HepG2 (cell line): ENCODE measurements at regions not wholly inside any gene's neighbourhood (a gene's known extent, or its start where the extent isn't known, plus 50 kb on each side); places are given as distances from the start of the nearest gene placed in this dataset.

Experiments used
- ATAC-seq: fragments of 200-7000 bp; cut with Tn5 transposase; 3 replicates; pipeline ENCODE4 v1.9.1; 2020; ENCODE audit warnings: mild to moderate bottlenecking, moderate library complexity
- BruUV-seq: library from RNA; stranded (reverse); fragments of 400-500 nt; replicated peaks from 2 replicates; lab custom pipeline; 2021; lab: Mats Ljungman, UMichigan
- CTCF ChIA-PET: fragments of 300-600 bp; formaldehyde crosslinking; extraction: SDS; loops from one replicate; lab custom pipeline; 2021; ENCODE audit warnings: low total read pairs, inconsistent platforms, low intra/inter-chr PET ratio; lab: Yijun Ruan, JAX
- POLR2A ChIA-PET: fragments of 350-600 bp; sonication (Branson Sonifier 250); formaldehyde crosslinking; loops from one replicate; lab custom pipeline; 2020; ENCODE audit warnings: antibody characterized with exemption, inconsistent platforms; lab: Yijun Ruan, JAX
- DNase-seq: peaks from one replicate; pipeline ENCODE4 v3.0.0-alpha.2; 2015; ENCODE audit warnings: low spot score
- FAIRE-seq: peaks from 3 replicates; lab custom pipeline; 2011; peaks lifted over from hg19 to GRCh38; lab: Jason Lieb, UNC
- H2AFZ ChIP-seq: one replicate; pipeline ENCODE4 v1.6.1; 2011; ENCODE audit warnings: low read length, inconsistent platforms
- H3K27ac ChIP-seq: fragments of 300-600 bp; 3 replicates; pipeline ENCODE4 v1.8.0; 2011; ENCODE audit warnings: mixed run types, mild to moderate bottlenecking, mixed read lengths, low read length, inconsistent platforms; ENCODE audit not compliant: insufficient read depth; ENCODE audit errors: extremely low read length
- H3K27me3 ChIP-seq, 2 experiments: fragments of 200-600 bp in 1 of 2; 2 replicates in 1 of 2; 3 replicates in 1 of 2; pipeline versions ENCODE4 v1.6.0 to v1.8.0; 2011; ENCODE audit warnings: low read length in 2 of 2, mild to moderate bottlenecking in 2 of 2, moderate library complexity in 2 of 2, inconsistent platforms in 1 of 2; ENCODE audit not compliant: insufficient read depth in 2 of 2, control insufficient read depth in 1 of 2
- H3K36me3 ChIP-seq, 2 experiments: fragments of 200-600 bp in 1 of 2; replicated peaks in 1 of 2; 2 replicates in 1 of 2; 3 replicates in 1 of 2; pipeline versions ENCODE4 v1.5.1 to v1.8.0; 2011; ENCODE audit warnings: low read length in 2 of 2, inconsistent platforms in 1 of 2; ENCODE audit not compliant: insufficient read depth in 2 of 2, control insufficient read depth in 1 of 2
- H3K4me1 ChIP-seq: 2 replicates; pipeline ENCODE4 v1.5.1; 2012; ENCODE audit warnings: low read length, inconsistent platforms; ENCODE audit not compliant: insufficient read depth
- H3K4me2 ChIP-seq: 2 replicates; pipeline ENCODE4 v1.6.0; 2011; ENCODE audit warnings: low read depth, low read length, inconsistent platforms
- H3K4me3 ChIP-seq, 3 experiments: fragments of 200-600 bp in 1 of 3; sonication (generic), shearing (Covaris generic) in 1 of 3; replicated peaks in 1 of 3; 2 replicates each; pipeline ENCODE4 v1.5.1; 2011 to 2016; ENCODE audit warnings: low read length in 3 of 3, inconsistent platforms in 2 of 3, low read depth in 2 of 3, mild to moderate bottlenecking in 2 of 3, control low read depth in 1 of 3, mixed read lengths in 1 of 3; ENCODE audit not compliant: insufficient read depth in 1 of 3
- H3K79me2 ChIP-seq: one replicate; pipeline ENCODE4 v1.6.1; 2011; ENCODE audit warnings: low read length, inconsistent platforms; ENCODE audit not compliant: insufficient read depth
- H3K9ac ChIP-seq: 2 replicates; pipeline ENCODE4 v1.6.0; 2011; ENCODE audit warnings: mild to moderate bottlenecking, low read depth, low read length, inconsistent platforms; ENCODE audit not compliant: insufficient read depth
- H3K9me3 ChIP-seq: 2 replicates; pipeline ENCODE4 v1.5.1; 2012; ENCODE audit warnings: mild to moderate bottlenecking, low read length
- H4K20me1 ChIP-seq: 2 replicates; pipeline ENCODE4 v1.6.0; 2011; ENCODE audit warnings: inconsistent platforms, mild to moderate bottlenecking, low read length, moderate library complexity; ENCODE audit not compliant: insufficient read depth
- ATRX ChIP-seq: sonication (generic); formaldehyde crosslinking; IDR thresholded peaks from 2 replicates; pipeline ENCODE4 v1.4.0; 2020; ENCODE audit warnings: missing genetic modification reagents, borderline replicate concordance
- KDM1A ChIP-seq: IDR thresholded peaks from 2 replicates; pipeline ENCODE4 v1.6.1; 2016; ENCODE audit warnings: missing compliant biosample characterization
- MAFF ChIP-seq: IDR thresholded peaks from 2 replicates; pipeline ENCODE4 v1.6.1; 2011; ENCODE audit warnings: low read depth, low read length, improper control_type of control experiment
- MAFK ChIP-seq, 2 experiments: IDR thresholded peaks in 1 of 2; conservative IDR thresholded peaks in 1 of 2; 2 replicates each; pipeline ENCODE4 v1.6.1; 2011; ENCODE audit warnings: improper control_type of control experiment in 2 of 2, low read length in 2 of 2
- WGBS: methylation state at CpG from one replicate; pipeline ENCODE4 v1.1.6; 2017; ENCODE audit warnings: low lambda C conversion rate; 5-methylcytosine and 5-hydroxymethylcytosine counted together
- in situ Hi-C: cut with HindIII; loops from 2 replicates; pipeline ENCODE4 v1.10.0; 2017; ENCODE audit warnings: low pct_unique_long_range_greater_than_20kb; ENCODE audit not compliant: extremely low pct_ligation_motif_present
- intact Hi-C: fragments of 100-400 bp; cut with micrococcal nuclease; formaldehyde crosslinking; loops from one replicate; pipeline ENCODE4 v1.10.0; 2022; ENCODE audit not compliant: unreplicated experiment
- TF ChIP-seq, protein P1 (sequence below): sonication (generic); formaldehyde crosslinking; conservative IDR thresholded peaks from 2 replicates; pipeline ENCODE4 v1.5.0; 2020; ENCODE audit warnings: missing genetic modification reagents

- no peak for FAIRE-seq
These were observed 89.6 kb upstream of the PITX2 start for GRCh38 chr4:110712486-110712885.

DNA sequence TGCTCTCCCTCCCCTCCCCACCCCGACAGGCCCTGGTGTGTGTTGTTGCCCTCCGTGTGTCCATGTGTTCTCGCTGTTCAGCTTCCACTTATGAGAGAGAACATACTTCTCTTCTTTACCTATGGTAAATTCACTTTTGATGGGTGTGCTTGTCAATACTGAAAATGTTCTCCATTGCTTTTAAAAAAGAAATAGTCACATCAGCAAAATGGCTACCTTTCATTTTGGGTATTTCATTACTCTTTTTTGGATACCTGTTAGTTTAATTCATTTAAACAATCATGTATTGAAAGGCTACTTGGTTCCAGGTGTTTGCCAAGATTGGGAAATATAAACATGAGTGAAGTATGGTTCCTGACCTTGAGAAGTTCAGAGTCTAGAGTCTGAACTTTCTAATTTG, 107.4 kb upstream of the PITX2 start:
- POLR2A ChIA-PET: no interaction called here
- intact Hi-C loops: no loop called here
- no peak for DNase-seq
- Histone ChIP-seq H3K9ac (no peak overlapping the region), H3K9me3 (no peaks in the 10 kb centered on the region), H3K4me1 (peaks cover 8% of the 10 kb centered on the region), H3K4me3 (no peak overlapping the region), H4K20me1 (no peaks in the 10 kb centered on the region), H3K36me3 (no peaks in the 10 kb centered on the region), H3K27ac (no peak overlapping the region), H2AFZ (no peak overlapping the region), H3K27me3 (no peaks in the 10 kb centered on the region)
- FAIRE-seq: no peak
- 2% methylated on average over 3 of the region's 3 CpGs for WGBS
- CTCF ChIA-PET: no interaction called here
- ATAC-seq: no peak
- peak; percentile 85 to 87 for TF ChIP-seq MAFK (conservative IDR thresholded peaks at IDR 0.05 in 1 of 2, IDR thresholded peaks at IDR 0.05 in 1 of 2; ENCODE audit: low read length in 2 of 2)
- TF ChIP-seq MAFF: peak; percentile 83
- no peak for TF ChIP-seq ATRX (CRISPR knock-in tag)
- TF ChIP-seq KDM1A: no peak
- TF ChIP-seq, all 625 proteins: peak for 2
- no peak overlapping the region for H3K4me2 ChIP-seq
- no TSS peak for BruUV-seq
- no peaks in the 10 kb centered on the region for H3K79me2 ChIP-seq
- in situ Hi-C loops: no loop called here

More at GRCh38 chr4:110712486-110712885, 89.6 kb upstream of the PITX2 start:
- DNase-seq (no peak), ATAC-seq (no peak)
- H3K79me2 ChIP-seq: no peaks in the 10 kb centered on the region
- no peak overlapping the region for H2AFZ ChIP-seq
- no peak overlapping the region for H3K27ac ChIP-seq
- H3K4me3 ChIP-seq: no peak overlapping the region
- WGBS: 1% methylated on average over 3 of the region's 3 CpGs
- in situ Hi-C loops (no loop called here), intact Hi-C loops (no loop called here)
- no peaks in the 10 kb centered on the region for H3K27me3 ChIP-seq
- H4K20me1 ChIP-seq: no peaks in the 10 kb centered on the region
- TF ChIP-seq MAFK (conservative IDR thresholded peaks at IDR 0.05 in 1 of 2, IDR thresholded peaks at IDR 0.05 in 1 of 2; ENCODE audit: low read length in 2 of 2): peak; percentile 58 to 76; a peak in 3 of 4 replicates
- TF ChIP-seq, protein P1, sequence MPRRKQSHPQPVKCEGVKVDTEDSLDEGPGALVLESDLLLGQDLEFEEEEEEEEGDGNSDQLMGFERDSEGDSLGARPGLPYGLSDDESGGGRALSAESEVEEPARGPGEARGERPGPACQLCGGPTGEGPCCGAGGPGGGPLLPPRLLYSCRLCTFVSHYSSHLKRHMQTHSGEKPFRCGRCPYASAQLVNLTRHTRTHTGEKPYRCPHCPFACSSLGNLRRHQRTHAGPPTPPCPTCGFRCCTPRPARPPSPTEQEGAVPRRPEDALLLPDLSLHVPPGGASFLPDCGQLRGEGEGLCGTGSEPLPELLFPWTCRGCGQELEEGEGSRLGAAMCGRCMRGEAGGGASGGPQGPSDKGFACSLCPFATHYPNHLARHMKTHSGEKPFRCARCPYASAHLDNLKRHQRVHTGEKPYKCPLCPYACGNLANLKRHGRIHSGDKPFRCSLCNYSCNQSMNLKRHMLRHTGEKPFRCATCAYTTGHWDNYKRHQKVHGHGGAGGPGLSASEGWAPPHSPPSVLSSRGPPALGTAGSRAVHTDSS: no peak
- TF ChIP-seq MAFF: peak; percentile 65
- no peaks in the 10 kb centered on the region for H3K9me3 ChIP-seq
- BruUV-seq: no TSS peak
- POLR2A ChIA-PET: no interaction called here
- H3K36me3 ChIP-seq: no peaks in the 10 kb centered on the region
- no peaks in the 10 kb centered on the region for H3K4me1 ChIP-seq
- H3K9ac ChIP-seq: no peak overlapping the region
- H3K4me2 ChIP-seq: no peak overlapping the region
- CTCF ChIA-PET: no interaction called here
